T-cell (primary cell): ENCODE measurements at regions not wholly inside any gene's neighbourhood (a gene's known extent, or its start where the extent isn't known, plus 50 kb on each side); places are given as distances from the start of the nearest gene placed in this dataset.

ENCODE experiments used
- ATAC-seq, 4 experiments: fragments of 200-7000 bp in 3 of 4; fragments of 150-1000 bp in 1 of 4; cut with Tn5 transposase; replicated peaks in 1 of 4; 1 replicate in 3 of 4; 2 replicates in 1 of 4; pipeline ENCODE4 v1.10.0; 2021; ENCODE audit warnings: moderate library complexity in 3 of 4, mild to moderate bottlenecking in 2 of 4, moderate number of reproducible peaks in 1 of 4
- CTCF ChIA-PET, 2 donors: fragments of 300-600 bp; sonication (Branson Sonifier 250); formaldehyde crosslinking; loops; one replicate each; lab custom pipeline; 2022; ENCODE audit warnings: antibody characterized with exemption in 2 of 2; lab: Charles Lee
- POLR2A ChIA-PET, 2 donors: fragments of 300-600 bp; sonication (Branson Sonifier 250); formaldehyde crosslinking; loops; one replicate each; lab custom pipeline; 2022; ENCODE audit warnings: antibody characterized with exemption in 2 of 2; lab: Charles Lee
- DNase-seq, 35 experiments: peaks; one replicate each; pipeline versions ENCODE4 v3.0.0 to v3.0.0-alpha.2; 2013 to 2023
- H3K27ac ChIP-seq: one replicate; pipeline ENCODE4 v1.5.1; 2013; ENCODE audit warnings: low read length
- H3K27me3 ChIP-seq, 2 experiments: replicated peaks in 1 of 2; 1 replicate in 1 of 2; 2 replicates in 1 of 2; pipeline versions ENCODE4 v1.6.1 to v1.7.0; 2013; ENCODE audit warnings: low read length in 1 of 2, mixed read lengths in 1 of 2; ENCODE audit not compliant: control insufficient read depth in 2 of 2, insufficient read depth in 2 of 2; ENCODE audit errors: extremely low read depth in 1 of 2
- H3K36me3 ChIP-seq, 2 donors: 1 replicate in 1 of 2; 2 replicates in 1 of 2; pipeline versions ENCODE4 v1.6.1 to v1.7.0; 2013; ENCODE audit warnings: low read length in 1 of 2; ENCODE audit not compliant: control insufficient read depth in 2 of 2, insufficient read depth in 1 of 2; ENCODE audit errors: extremely low read depth in 1 of 2
- H3K4me1 ChIP-seq, 2 experiments: 1 replicate in 1 of 2; 2 replicates in 1 of 2; pipeline versions ENCODE4 v1.6.1 to v1.7.0; 2013; ENCODE audit warnings: low read length in 2 of 2, mixed read lengths in 1 of 2; ENCODE audit not compliant: insufficient read depth in 2 of 2, control insufficient read depth in 1 of 2; ENCODE audit errors: extremely low read depth in 1 of 2
- H3K4me3 ChIP-seq, 2 donors: 1 replicate in 1 of 2; 2 replicates in 1 of 2; pipeline versions ENCODE4 v1.5.1 to v1.7.0; 2013; ENCODE audit warnings: mild to moderate bottlenecking in 2 of 2, low read length in 1 of 2, moderate library complexity in 1 of 2; ENCODE audit not compliant: control insufficient read depth in 1 of 2; ENCODE audit errors: extremely low read depth in 1 of 2
- H3K9me3 ChIP-seq: 2 replicates; pipeline ENCODE4 v1.7.0; 2013
- H3K27ac Mint-ChIP-seq, 2 donors: one replicate each; pipeline ENCODE4 v1.8.0; 2020 to 2021; ENCODE audit warnings: mild to moderate bottlenecking in 2 of 2, mixed read lengths in 2 of 2
- H3K27me3 Mint-ChIP-seq, 2 donors: one replicate each; pipeline ENCODE4 v1.8.0; 2021 to 2022; ENCODE audit warnings: mixed read lengths in 2 of 2
- H3K36me3 Mint-ChIP-seq: one replicate; pipeline ENCODE4 v1.8.0; 2021; ENCODE audit warnings: mixed read lengths
- H3K4me1 Mint-ChIP-seq, 3 donors: one replicate each; pipeline ENCODE4 v1.8.0; 2020 to 2022; ENCODE audit warnings: mixed read lengths in 3 of 3, mild to moderate bottlenecking in 1 of 3
- H3K4me3 Mint-ChIP-seq, 3 donors: one replicate each; pipeline ENCODE4 v1.8.0; 2020 to 2022; ENCODE audit warnings: mild to moderate bottlenecking in 3 of 3, mixed read lengths in 3 of 3, moderate library complexity in 3 of 3
- H3K9me3 Mint-ChIP-seq, 3 donors: one replicate each; pipeline ENCODE4 v1.8.0; 2020 to 2022; ENCODE audit warnings: mixed read lengths in 3 of 3
- WGBS: methylation state at CpG from one replicate; pipeline ENCODE4 v1.1.5; 2013; ENCODE audit warnings: missing lambda C conversion rate; ENCODE audit not compliant: insufficient coverage; 5-methylcytosine and 5-hydroxymethylcytosine counted together

- no peaks in the 10 kb centered on the region for H3K4me1 Mint-ChIP-seq
- WGBS: 58% methylated on average over 2 of the region's 5 CpGs
- ChIA-PET CTCF (no interaction called here), POLR2A (no interaction called here)
- peaks cover 0 to 10% of the 10 kb centered on the region in 2 donors for H3K27me3 Mint-ChIP-seq
- H3K9me3 Mint-ChIP-seq: no peaks in the 10 kb centered on the region
- no peak for ATAC-seq
- Histone ChIP-seq H3K4me1 (no peaks in the 10 kb centered on the region), H3K36me3 (no peaks in the 10 kb centered on the region), H3K27me3 (peaks cover 0 to 28% of the 10 kb centered on the region in 2 experiments), H3K27ac (no peak overlapping the region), H3K4me3 (no peak overlapping the region), H3K9me3 (no peaks in the 10 kb centered on the region)
- no peak overlapping the region for H3K4me3 Mint-ChIP-seq
- DNase-seq: no peak
- no peak overlapping the region for H3K27ac Mint-ChIP-seq
- H3K36me3 Mint-ChIP-seq: no peaks in the 10 kb centered on the region
Observed at GRCh38 chr2:128490321-128490720, 171.7 kb upstream of the HS6ST1 start.

- CTCF ChIA-PET: no interaction called here
- no peaks in the 10 kb centered on the region for H3K9me3 ChIP-seq
- DNase-seq (no peak), ATAC-seq (no peak)
- POLR2A ChIA-PET: no interaction called here
- H3K36me3 ChIP-seq: no peaks in the 10 kb centered on the region
- no peaks in the 10 kb centered on the region for H3K4me1 Mint-ChIP-seq
- peaks cover 0 to 10% of the 10 kb centered on the region in 2 donors for H3K27me3 Mint-ChIP-seq
- H3K36me3 Mint-ChIP-seq: no peaks in the 10 kb centered on the region
- H3K27ac Mint-ChIP-seq: no peak overlapping the region
- no peak overlapping the region for H3K4me3 ChIP-seq
- WGBS: 86% methylated on average over 5 of the region's 12 CpGs
- H3K9me3 Mint-ChIP-seq: no peaks in the 10 kb centered on the region
- H3K27ac ChIP-seq: no peak overlapping the region
- H3K4me3 Mint-ChIP-seq: no peak overlapping the region
- H3K4me1 ChIP-seq: no peaks in the 10 kb centered on the region
- H3K27me3 ChIP-seq: peaks cover 0 to 25% of the 10 kb centered on the region in 2 experiments
Observed at GRCh38 chr2:128490881-128491691, 172.4 kb upstream of the HS6ST1 start.

GRCh38 chr2:128491692-128492244 is 173.1 kb upstream of the HS6ST1 start:
- Histone ChIP-seq H3K36me3 (no peaks in the 10 kb centered on the region), H3K4me1 (no peaks in the 10 kb centered on the region), H3K4me3 (no peak overlapping the region), H3K27ac (no peak overlapping the region), H3K27me3 (peaks cover 0 to 23% of the 10 kb centered on the region in 2 experiments), H3K9me3 (no peaks in the 10 kb centered on the region)
- Mint-ChIP-seq H3K27me3 (peaks cover 0 to 10% of the 10 kb centered on the region in 2 donors), H3K27ac (no peak overlapping the region), H3K36me3 (no peaks in the 10 kb centered on the region), H3K9me3 (no peaks in the 10 kb centered on the region), H3K4me1 (no peaks in the 10 kb centered on the region), H3K4me3 (no peak overlapping the region)
- ATAC-seq: no peak
- ChIA-PET POLR2A (no interaction called here), CTCF (no interaction called here)
- DNase-seq: no peak
- 93% methylated on average over 3 of the region's 7 CpGs for WGBS

GRCh38 chr2:128492966-128493811 is 174.5 kb upstream of the HS6ST1 start:
- H3K4me3 ChIP-seq: no peak overlapping the region
- H3K27ac ChIP-seq: no peak overlapping the region
- peaks cover 0 to 23% of the 10 kb centered on the region in 2 experiments for H3K27me3 ChIP-seq
- DNase-seq (no peak), ATAC-seq (no peak)
- H3K36me3 ChIP-seq: no peaks in the 10 kb centered on the region
- ChIA-PET POLR2A (no interaction called here), CTCF (no interaction called here)
- Mint-ChIP-seq H3K27ac (no peak overlapping the region), H3K4me3 (no peak overlapping the region), H3K27me3 (peaks cover 0 to 10% of the 10 kb centered on the region in 2 donors), H3K36me3 (no peaks in the 10 kb centered on the region), H3K4me1 (no peaks in the 10 kb centered on the region), H3K9me3 (no peaks in the 10 kb centered on the region)
- no peaks in the 10 kb centered on the region for H3K9me3 ChIP-seq
- WGBS: 90% methylated on average over 58 of the region's 65 CpGs
- H3K4me1 ChIP-seq: no peaks in the 10 kb centered on the region

- ChIA-PET CTCF (no interaction called here), POLR2A (no interaction called here)
- peaks cover 0 to 23% of the 10 kb centered on the region in 2 experiments for H3K27me3 ChIP-seq
- DNase-seq (no peak), ATAC-seq (no peak)
- 87% methylated on average over 13 of the region's 15 CpGs for WGBS
- Mint-ChIP-seq H3K27me3 (peaks cover 0 to 10% of the 10 kb centered on the region in 2 donors), H3K36me3 (no peaks in the 10 kb centered on the region), H3K4me1 (no peaks in the 10 kb centered on the region), H3K27ac (no peak overlapping the region), H3K4me3 (no peak overlapping the region), H3K9me3 (no peaks in the 10 kb centered on the region)
- H3K4me1 ChIP-seq: no peaks in the 10 kb centered on the region
- H3K4me3 ChIP-seq: no peak overlapping the region
- no peak overlapping the region for H3K27ac ChIP-seq
- H3K36me3 ChIP-seq: no peaks in the 10 kb centered on the region
- H3K9me3 ChIP-seq: no peaks in the 10 kb centered on the region
Observed at GRCh38 chr2:128493880-128494279, 175.2 kb upstream of the HS6ST1 start.

GRCh38 chr2:128494307-128494639 is 175.6 kb upstream of the HS6ST1 start:
- Mint-ChIP-seq H3K27ac (no peak overlapping the region), H3K36me3 (no peaks in the 10 kb centered on the region), H3K9me3 (no peaks in the 10 kb centered on the region), H3K4me1 (no peaks in the 10 kb centered on the region), H3K4me3 (no peak overlapping the region), H3K27me3 (peaks cover 0 to 11% of the 10 kb centered on the region in 2 donors)
- ATAC-seq: no peak
- H3K27ac ChIP-seq: no peak overlapping the region
- H3K9me3 ChIP-seq: no peaks in the 10 kb centered on the region
- POLR2A ChIA-PET: no interaction called here
- no peaks in the 10 kb centered on the region for H3K36me3 ChIP-seq
- H3K27me3 ChIP-seq: peaks cover 0 to 22% of the 10 kb centered on the region in 2 experiments
- no peak overlapping the region for H3K4me3 ChIP-seq
- no peak for DNase-seq
- CTCF ChIA-PET: no interaction called here
- no peaks in the 10 kb centered on the region for H3K4me1 ChIP-seq
- whole genome bisulfite sequencing: 91% methylated on average over 6 of the region's 8 CpGs
